Astrocyte of the spinal cord (primary cell): ENCODE measurements at regions not wholly inside any gene's neighbourhood (a gene's known extent, or its start where the extent isn't known, plus 50 kb on each side); places are given as distances from the start of the nearest gene placed in this dataset.
A peak's percentile ranks its signal among the peaks of the same experiment; 100 is the strongest.

Source experiments
- DNase-seq: peaks from one replicate; pipeline ENCODE4 v3.0.0; 2011; ENCODE audit warnings: low read depth, low spot score
- H3K4me3 ChIP-seq: 2 replicates; pipeline ENCODE4 v1.5.1; 2011; ENCODE audit warnings: low read depth, mild to moderate bottlenecking, low read length, moderate library complexity
- in situ Hi-C: cut with HindIII; loops from 2 replicates; pipeline ENCODE4 v1.10.0; 2017; ENCODE audit warnings: low sequenced_read_pairs
- TF ChIP-seq, protein P1 (sequence below): IDR thresholded peaks from 2 replicates; pipeline ENCODE4 v1.5.1; 2012; ENCODE audit warnings: low read depth, mild to moderate bottlenecking, low read length, inconsistent platforms

- no peak overlapping the region for H3K4me3 ChIP-seq
- TF ChIP-seq, protein P1, sequence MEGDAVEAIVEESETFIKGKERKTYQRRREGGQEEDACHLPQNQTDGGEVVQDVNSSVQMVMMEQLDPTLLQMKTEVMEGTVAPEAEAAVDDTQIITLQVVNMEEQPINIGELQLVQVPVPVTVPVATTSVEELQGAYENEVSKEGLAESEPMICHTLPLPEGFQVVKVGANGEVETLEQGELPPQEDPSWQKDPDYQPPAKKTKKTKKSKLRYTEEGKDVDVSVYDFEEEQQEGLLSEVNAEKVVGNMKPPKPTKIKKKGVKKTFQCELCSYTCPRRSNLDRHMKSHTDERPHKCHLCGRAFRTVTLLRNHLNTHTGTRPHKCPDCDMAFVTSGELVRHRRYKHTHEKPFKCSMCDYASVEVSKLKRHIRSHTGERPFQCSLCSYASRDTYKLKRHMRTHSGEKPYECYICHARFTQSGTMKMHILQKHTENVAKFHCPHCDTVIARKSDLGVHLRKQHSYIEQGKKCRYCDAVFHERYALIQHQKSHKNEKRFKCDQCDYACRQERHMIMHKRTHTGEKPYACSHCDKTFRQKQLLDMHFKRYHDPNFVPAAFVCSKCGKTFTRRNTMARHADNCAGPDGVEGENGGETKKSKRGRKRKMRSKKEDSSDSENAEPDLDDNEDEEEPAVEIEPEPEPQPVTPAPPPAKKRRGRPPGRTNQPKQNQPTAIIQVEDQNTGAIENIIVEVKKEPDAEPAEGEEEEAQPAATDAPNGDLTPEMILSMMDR = no peak
- DNase-seq = no peak
- in situ Hi-C loops = no loop called here
Measured at GRCh38 chr10:63708421-63708820, 187.2 kb downstream of the REEP3 start.

DNA sequence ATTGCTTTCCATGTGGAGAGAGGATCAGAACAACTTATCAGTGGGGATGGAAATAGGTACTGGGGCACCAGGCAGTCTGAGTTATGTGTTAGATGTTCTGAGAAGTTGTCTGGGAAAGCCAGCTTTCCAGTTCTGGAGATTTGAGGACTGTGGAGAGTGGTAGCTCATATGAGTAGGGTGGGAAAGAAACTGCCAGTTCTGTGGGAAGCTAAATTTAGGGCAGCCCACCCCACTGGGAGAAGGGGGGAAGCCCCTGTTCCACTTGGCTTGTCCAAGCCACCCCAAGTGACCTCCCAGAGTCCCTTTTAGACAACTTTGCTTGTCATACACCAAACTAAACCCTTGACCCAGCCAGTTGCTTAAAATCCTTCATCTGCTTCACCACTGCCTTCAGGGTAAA is 189.5 kb downstream of the REEP3 start:
- TF ChIP-seq, protein P1 = no peak
- no peak overlapping the region for H3K4me3 ChIP-seq
- in situ Hi-C loops = no loop called here
- DNase-seq = no peak

- TF ChIP-seq, protein P1 = no peak
- no peak overlapping the region for H3K4me3 ChIP-seq
- DNase-seq = peak; percentile 51
- in situ Hi-C loops = no loop called here
Measured at GRCh38 chr10:63711361-63711760, 190.2 kb downstream of the REEP3 start.

- peak; percentile 98 for DNase-seq
- TF ChIP-seq, protein P1 = no peak
- in situ Hi-C loops = no loop called here
- no peak overlapping the region for H3K4me3 ChIP-seq
Measured at GRCh38 chr10:63711867-63712716, 190.9 kb downstream of the REEP3 start.

GRCh38 chr10:63712717-63713115 is 191.5 kb downstream of the REEP3 start:
- in situ Hi-C loops = no loop called here
- H3K4me3 ChIP-seq = no peak overlapping the region
- DNase-seq = no peak
- TF ChIP-seq, protein P1 = no peak

- in situ Hi-C loops = no loop called here
- TF ChIP-seq, protein P1 = no peak
- DNase-seq = peak; percentile 95
- no peak overlapping the region for H3K4me3 ChIP-seq
Measured at GRCh38 chr10:63713191-63714144, 192.3 kb downstream of the REEP3 start.
